HL-60/S4 treated with retinoic acid at 250 ng/mL for 4 days and 3 days (cell line): ENCODE measurements at regions not wholly inside any gene's neighbourhood (a gene's known extent, or its start where the extent isn't known, plus 50 kb on each side); places are given as distances from the start of the nearest gene placed in this dataset.
"Not testable (repeated sequence)": the region's sequence is repeated elsewhere in the genome, so short reads cannot be mapped to it uniquely, and the experiment has no call there.

Experiments used
- in situ Hi-C: fragments of 300-500 bp; cut with MboI; formaldehyde crosslinking; loops from 2 replicates; pipeline ENCODE4 v1.7.0; 2022; ENCODE audit warnings: low sequenced_read_pairs

- in situ Hi-C loops, result not testable (repeated sequence)
These were observed 300.1 kb downstream of the BCL2L11 start for GRCh38 chr2:111420835-111421234.

GRCh38 chr2:111421949-111422348 is 301.2 kb downstream of the BCL2L11 start:
- in situ Hi-C loops, result not testable (repeated sequence)

GRCh38 chr2:111422562-111422961 is 301.8 kb downstream of the BCL2L11 start:
- in situ Hi-C loops, result not testable (repeated sequence)

GRCh38 chr2:111423184-111423583 is 302.5 kb downstream of the BCL2L11 start:
- in situ Hi-C loops, result not testable (repeated sequence)

GRCh38 chr2:111424176-111424575 is 303.5 kb downstream of the BCL2L11 start:
- in situ Hi-C loops, result not testable (repeated sequence)

- in situ Hi-C loops, result not testable (repeated sequence)
These were observed 304.2 kb downstream of the BCL2L11 start for GRCh38 chr2:111424851-111425309.

- in situ Hi-C loops, result not testable (repeated sequence)
These were observed 305.1 kb downstream of the BCL2L11 start for GRCh38 chr2:111425789-111426201.

GRCh38 chr2:111427346-111427745 is 306.6 kb downstream of the BCL2L11 start:
- in situ Hi-C loops, result not testable (repeated sequence)

GRCh38 chr2:111428915-111429314 is 308.2 kb downstream of the BCL2L11 start:
- in situ Hi-C loops, result not testable (repeated sequence)

GRCh38 chr2:111429353-111429752 is 308.6 kb downstream of the BCL2L11 start:
- in situ Hi-C loops, result not testable (repeated sequence)

GRCh38 chr2:111430817-111431661 is 310.3 kb downstream of the BCL2L11 start:
- in situ Hi-C loops, result not testable (repeated sequence)

- in situ Hi-C loops, result not testable (repeated sequence)
These were observed 311.7 kb downstream of the BCL2L11 start for GRCh38 chr2:111432423-111432822.

GRCh38 chr2:111432916-111433499 is 312.3 kb downstream of the BCL2L11 start:
- in situ Hi-C loops, result not testable (repeated sequence)

- in situ Hi-C loops, result not testable (repeated sequence)
These were observed 313.3 kb downstream of the BCL2L11 start for GRCh38 chr2:111433892-111434607.

GRCh38 chr2:111434608-111434939 is 313.9 kb downstream of the BCL2L11 start:
- in situ Hi-C loops, result not testable (repeated sequence)

GRCh38 chr2:111435553-111436310 is 315.0 kb downstream of the BCL2L11 start:
- in situ Hi-C loops, result not testable (repeated sequence)

- in situ Hi-C loops, result not testable (repeated sequence)
These were observed 315.7 kb downstream of the BCL2L11 start for GRCh38 chr2:111436411-111436810.

- in situ Hi-C loops, result not testable (repeated sequence)
These were observed 316.7 kb downstream of the BCL2L11 start for GRCh38 chr2:111437288-111437990.

- in situ Hi-C loops, result not testable (repeated sequence)
These were observed 317.4 kb downstream of the BCL2L11 start for GRCh38 chr2:111438161-111438560.

- in situ Hi-C loops, result not testable (repeated sequence)
These were observed 318.5 kb downstream of the BCL2L11 start for GRCh38 chr2:111439237-111439636.
